NCI-H774 (cell line): ENCODE measurements at regions not wholly inside any gene's neighbourhood (a gene's known extent, or its start where the extent isn't known, plus 50 kb on each side); places are given as distances from the start of the nearest gene placed in this dataset.
A peak's percentile ranks its signal among the peaks of the same experiment; 100 is the strongest.
"Not testable (repeated sequence)": the region's sequence is repeated elsewhere in the genome, so short reads cannot be mapped to it uniquely, and the experiment has no call there.

Source experiments
- DNase-seq: peaks from one replicate; lab custom pipeline; 2025; lab: John Stamatoyannopoulos, UW

DNA sequence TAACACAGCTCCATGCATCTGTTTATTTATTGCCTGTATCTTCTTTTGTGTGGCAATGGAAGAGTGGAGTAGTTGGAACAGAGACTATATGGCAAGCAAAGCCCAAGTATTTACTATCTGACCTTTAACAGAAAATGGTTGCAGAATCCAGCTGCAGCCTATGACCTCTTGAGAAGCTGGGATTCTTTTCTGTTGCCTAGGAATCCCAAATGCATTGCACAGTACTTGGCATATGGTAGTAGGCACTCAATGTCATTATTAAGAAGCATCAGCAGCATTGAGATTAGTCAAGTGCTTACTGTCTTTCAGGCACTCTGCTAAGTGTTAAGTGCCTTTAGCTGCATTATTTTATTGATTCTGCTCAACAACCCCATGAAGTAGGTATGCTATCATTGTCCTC is 331.6 kb downstream of the CCDC85A start:
- no peak for DNase-seq

DNA sequence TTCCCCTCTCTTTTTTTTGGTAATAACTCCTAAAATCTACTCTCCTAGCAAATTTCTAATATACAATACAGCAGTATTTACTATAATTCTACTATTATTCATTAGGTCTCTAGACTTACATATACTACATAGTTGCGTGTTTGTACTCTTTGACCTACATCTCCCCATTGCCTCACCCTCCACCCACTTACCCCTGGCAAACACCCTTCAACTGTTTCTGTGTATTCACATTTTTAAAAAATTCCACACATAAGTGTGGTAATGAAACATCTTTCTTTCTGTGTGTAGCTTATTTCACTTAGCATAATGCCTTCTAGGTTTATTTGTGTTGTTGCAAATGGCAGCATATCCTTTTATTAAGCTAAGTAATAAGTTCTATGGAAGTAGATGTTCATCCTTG is 336.0 kb downstream of the CCDC85A start:
- DNase-seq, result no peak

DNA sequence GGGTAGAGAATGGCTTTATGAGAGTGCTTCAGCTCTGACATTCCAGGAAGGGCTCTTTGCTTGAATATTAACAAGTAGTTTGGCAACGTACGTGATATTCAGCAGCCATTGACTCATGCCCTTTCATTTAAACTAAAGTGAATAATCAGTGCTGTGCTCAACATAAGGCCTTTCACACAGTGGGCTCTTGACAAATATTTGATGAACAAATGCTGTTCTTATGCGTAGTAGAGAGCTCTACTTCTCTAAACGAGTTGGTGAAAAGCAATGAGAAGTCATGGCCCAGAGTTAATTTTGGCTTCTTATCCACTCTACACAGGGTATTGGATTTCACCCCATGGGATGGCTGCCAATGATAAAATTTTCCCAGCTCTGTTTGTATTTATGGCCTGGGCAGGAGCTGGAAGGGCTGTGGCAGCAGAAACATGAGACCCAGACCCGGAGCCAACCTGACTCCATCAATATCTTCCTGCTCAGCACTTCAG is 338.9 kb downstream of the CCDC85A start:
- DNase-seq, result peak; percentile 73

DNA sequence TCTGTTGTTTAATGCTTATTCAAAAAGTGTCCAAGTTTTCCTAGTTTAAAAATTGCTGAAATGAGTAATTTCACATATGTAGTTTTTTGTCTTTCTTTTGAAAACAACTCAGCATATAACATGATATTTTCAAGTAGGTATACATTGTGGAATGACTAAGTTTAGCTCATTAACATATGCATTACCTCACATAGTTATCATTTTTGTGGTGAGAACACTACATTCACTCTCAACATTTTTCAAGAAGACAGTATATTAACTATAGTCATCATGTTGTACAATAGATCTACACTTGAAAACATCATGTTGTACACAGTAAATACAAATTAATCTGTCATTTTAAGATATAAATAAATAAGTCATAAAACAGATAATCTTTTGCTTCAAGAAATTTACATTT is 340.0 kb downstream of the CCDC85A start:
- no peak for DNase-seq

DNA sequence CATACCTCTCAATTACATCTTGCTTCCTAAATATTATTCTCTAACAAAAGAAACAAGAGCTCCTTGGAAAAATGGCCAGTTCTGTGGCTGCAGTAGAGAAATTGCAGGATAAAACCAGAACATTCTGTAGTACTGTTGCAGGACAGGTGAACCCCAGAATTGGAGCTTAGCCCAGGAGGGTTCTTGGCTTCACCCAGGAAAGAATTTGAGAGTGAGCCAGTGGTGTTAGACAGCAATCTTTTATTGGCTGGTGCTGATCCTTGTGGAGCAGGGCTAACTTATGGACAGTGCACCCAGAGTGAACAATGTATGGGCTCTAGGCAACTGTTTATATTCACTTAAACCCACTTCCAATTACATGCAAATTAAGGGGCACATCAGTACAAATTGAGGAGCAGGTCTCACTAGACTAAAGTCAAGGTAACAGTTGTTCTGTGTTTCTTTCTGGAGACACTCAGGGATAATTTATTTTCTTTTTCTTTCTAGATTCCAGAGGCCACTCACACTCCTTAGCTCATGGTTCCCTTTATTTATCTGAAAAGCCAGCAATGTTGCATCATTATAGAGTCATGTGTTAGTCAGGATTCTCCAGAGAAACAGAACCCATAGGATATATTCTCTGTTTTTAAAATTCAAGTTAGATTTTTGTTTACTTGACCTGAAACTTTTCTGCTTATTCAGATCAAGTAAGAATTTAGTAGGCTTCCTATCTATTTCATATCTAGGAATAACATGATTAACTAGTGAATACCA is 348.1 kb downstream of the CCDC85A start:
- no peak for DNase-seq

DNA sequence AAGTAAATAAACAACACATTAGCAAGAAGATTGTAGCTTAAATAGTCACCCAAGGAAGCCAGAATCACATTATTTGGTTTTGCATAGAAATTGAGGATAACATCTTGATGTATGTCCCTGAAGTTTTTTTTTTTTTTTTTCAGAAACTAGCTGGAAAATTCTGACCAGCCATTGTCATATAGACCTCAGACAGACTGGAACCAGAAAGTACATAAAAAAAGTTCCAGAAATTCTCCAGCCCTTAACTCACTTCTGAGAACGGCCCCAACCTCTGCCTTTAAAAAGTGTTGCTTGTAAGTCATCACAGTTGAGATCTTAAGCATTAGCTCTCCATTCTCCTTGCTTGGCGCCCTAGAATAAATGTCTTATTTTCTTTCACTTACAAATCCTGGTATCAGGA is 350.5 kb downstream of the CCDC85A start:
- no peak for DNase-seq

DNA sequence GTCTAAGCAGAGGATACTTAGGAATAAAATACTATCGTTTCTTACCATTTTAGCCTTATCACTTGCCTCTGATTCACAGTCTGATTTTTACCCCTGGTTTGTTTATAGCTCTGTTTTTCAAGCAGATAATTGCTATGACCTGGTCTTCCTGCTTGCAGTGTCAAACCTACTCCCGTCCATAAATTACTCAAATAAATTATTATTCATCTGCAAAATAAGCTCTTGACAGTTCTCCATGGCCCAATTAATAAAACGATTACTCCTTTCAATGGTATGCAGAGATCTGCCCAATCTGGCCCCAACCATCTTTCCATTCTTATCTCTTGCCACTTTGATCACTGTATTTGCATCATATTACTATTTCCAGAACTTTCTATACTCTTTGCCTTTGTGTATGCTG is 354.0 kb downstream of the CCDC85A start:
- DNase-seq, result no peak

DNA sequence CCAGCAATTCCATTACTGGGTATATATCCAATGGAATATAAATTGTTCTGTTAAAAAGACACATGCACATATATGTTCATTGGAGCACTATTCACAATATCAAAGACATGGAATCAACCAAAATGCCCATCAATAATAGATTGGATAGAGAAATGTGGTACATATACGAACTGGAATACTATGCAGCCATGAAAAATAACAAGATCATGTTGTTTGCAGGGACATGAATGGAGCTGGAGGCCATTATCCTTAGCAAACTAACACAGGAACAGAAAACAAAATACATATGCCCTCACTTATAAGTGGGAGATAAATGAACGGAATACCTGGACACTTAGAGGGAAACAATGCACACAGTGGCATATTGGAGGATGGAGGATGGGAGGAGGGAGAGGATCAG is 355.8 kb downstream of the CCDC85A start:
- DNase-seq, result no peak

DNA sequence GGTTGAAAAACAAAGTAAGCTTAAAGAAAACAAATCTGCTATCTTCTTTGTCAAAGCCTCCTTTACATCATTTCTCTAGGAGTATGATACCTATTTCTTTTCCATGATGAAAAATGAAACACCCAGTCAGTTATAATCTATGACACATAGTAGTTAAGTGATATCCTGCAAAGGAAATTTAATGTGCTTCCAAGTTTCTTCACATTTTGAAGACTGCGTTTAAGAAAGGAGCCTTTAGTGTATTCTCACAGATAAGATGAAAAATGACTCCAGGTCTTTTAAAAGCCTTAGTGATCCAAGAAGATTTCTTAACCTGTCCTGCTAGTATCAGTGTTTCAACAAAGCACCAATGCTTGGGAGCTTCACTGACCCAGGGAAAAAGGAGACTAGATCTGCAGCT is 356.7 kb downstream of the CCDC85A start:
- no peak for DNase-seq

DNA sequence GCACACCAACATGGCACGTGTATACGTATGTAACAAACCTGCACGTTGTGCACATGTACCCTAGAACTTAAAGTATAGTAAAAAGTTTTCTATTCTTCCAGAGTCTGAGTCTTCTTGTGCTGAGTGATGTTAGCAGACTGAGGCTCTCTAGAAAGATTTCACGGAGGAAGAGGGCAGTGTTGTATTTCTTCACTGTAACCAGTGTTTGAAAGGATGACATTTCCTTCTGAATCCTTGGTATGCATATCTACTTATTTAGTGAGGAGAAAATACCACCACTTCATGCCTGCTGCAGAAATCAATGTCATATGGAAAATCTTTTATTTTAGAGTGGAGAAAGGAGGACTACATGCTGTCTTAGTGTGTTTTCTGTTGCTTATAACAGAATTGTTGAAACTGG is 357.1 kb downstream of the CCDC85A start:
- DNase-seq, result no peak

DNA sequence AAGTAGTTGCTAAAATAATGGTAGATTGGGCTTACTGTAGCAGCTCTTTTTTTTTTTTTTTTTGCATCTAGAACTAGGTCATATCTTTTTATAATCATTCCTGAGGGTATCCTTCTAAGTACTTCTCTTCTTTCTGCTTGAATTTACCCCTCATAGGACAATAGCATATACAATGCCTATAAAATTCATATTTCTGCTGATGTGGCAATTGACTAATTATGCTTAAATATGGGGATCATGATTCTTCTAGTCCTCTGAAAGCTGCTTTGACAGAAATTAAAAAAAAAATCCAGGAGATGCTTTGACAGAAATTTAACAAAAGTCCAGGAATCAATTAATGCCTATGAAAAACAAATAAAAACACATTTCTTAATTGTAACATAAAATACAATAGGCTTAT is 358.4 kb downstream of the CCDC85A start:
- DNase-seq, result no peak

DNA sequence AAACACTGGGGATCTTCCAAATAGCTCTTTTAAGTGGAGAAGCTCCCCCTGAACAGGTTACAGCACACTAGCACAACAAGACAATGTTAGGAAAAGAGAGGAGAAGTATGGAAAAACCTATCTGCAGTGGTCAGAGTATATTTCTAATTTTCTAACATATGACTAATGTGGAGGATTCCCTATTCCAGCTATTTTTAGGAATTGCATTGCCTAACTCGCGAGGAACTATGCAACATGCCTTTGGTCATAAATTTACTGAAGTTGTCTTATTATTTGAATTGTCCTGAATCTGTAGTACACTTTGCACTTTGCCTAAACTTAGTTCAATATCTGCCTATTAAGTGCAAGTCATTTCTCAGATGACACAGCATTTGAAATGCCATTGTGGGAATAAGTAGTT is 381.4 kb downstream of the CCDC85A start:
- DNase-seq, result no peak

DNA sequence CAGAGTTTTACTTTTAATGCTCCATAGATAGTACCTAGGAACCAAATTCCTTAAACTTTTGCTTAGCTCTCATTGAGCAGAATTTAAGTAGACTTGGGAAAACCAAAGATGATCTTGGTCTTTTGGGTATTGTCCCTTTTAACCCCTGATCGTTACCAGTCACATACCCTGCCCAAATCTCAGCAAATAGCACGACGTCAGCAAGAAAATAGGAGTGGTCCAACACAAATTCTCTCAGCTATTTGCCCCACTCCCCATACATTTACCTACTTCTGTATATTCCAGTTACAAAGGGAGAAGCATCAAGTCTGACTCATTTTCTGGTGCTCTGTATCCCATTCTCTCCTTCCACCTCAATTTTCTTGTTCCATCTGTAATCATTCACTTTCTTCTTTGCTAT is 387.3 kb downstream of the CCDC85A start:
- DNase-seq, result no peak

DNA sequence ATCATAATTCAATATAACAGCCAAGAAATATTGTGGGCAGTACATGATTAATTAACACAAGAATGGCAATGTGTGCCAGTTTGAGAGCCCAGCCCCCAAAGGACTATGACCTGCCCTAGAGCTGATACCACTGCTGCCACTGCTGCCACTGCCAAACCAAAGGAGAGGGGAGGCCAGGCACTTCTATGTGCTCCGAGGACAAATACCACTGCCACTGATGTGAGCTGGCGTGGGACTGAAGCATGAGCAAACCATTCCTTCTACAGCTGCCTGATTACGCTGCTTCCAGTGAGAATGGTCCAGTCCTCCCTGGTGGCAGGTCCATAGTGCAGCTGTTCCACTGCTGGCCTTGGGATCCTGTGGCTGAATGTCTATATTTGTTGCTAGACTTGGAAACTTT is 392.2 kb downstream of the CCDC85A start:
- DNase-seq, result no peak

DNA sequence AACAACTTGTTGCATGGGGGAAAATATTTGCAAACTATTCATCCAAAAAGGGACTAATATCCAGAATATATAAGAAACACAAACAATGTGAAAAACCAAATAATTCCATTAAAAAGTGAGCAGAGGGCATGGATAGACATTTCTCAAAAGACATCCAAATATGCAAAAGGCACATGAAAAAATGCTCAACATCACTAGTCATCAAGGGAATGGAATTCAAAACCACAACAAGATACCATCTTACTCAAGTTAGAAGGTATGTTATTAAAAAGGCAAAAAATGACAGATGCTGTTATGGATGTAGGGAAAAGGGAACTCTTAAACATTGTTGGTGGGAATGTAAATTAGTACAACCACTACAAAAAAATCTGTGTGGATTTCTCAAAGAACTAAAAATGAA is 396.5 kb downstream of the CCDC85A start:
- no peak for DNase-seq

DNA sequence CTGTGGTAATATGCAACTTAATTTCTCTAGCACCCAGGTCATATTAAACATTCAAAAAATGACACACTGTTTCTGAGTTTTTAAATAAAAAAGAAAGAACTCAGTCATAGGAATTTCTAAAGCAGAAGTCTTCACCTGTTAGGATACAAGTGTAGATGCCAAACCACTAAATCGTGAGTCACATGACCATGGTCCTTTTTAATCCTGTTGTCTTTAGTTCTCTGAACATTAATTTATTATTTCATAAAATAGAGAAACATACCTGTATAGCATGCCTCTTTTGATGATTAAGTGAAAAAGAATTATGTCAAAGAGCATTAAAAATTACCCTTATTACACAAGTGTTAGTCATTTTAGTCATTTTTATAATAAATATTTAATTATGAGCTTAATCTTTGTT is 398.8 kb downstream of the CCDC85A start:
- no peak for DNase-seq

DNA sequence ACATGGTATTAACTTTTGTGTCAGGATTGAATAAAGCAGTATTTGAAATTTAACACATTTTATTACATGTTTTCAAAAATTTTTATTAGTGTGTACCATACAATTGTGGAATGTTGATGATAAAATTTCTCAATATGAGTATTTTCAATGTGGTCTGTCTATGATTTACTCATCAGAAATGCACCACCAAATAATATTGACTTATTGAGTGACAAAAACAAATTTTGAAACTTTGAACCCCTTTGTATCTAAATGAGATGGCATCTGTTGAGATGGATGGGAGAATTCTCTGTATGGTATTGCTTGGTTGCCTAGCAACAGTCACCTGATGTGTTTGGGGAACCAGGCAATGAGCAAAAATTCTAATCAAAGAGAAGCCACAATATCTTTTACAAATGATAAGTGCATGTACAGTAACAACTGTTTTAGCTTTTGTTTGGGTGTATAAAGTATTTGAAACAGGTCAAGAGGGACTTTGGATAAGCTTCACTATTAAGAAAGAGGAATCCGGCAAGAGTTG is 400.1 kb downstream of the CCDC85A start:
- no peak for DNase-seq

DNA sequence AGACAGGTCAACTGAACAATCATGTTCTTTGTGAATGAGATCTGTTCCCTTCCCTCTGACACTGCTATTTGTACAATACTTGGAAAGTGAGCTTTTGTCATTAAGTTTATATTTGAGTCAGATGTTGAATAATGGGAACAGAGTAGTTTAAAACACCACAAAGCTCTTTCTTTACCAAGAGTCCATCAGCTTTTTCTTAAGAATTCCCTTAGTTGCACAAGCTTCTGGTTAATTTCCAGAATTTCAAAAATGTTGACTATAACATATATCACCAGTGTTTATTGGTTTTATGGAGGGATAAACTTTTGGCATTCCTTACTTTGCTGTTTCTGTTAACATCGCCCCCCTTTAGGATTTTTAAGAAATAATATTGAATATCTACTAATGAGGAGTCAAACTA is 403.7 kb downstream of the CCDC85A start:
- no peak for DNase-seq

DNA sequence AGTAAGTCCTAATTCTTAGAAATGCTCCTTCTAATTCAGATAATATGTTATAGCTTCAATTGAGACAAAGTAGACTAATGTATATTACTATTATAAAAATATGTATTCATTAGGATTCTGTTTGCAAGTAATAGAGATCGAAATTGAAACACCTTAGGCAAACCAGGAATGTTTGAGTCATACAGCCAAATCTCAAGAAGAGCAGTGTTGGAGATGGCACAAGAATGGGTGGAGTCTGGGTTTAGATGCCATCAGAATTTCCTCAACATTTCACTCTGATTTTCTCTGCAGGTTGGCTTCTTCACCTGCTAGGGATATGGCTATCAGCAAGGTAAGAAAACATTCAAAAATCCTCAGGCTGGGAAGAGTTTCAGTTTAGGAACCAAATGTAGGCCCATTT is 405.4 kb downstream of the CCDC85A start:
- DNase-seq, result no peak

DNA sequence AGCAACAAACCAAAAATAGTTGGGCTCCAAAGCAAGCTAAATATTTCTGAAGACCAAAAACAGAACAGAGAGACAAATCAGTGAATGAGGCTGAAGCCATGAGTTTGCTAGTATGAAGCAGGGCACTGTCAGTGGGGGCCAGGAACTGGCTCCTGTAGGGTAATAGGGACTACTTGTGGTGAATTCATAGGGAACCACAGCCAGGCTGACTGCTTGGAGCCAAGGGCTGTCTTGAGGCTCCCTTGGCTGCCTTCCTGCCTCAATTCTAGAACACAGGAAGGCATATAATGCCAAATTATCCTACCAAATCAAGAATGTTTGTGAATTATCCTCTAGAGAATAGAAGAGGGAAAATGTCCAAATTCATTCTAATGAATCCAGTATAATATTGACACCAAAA is 406.0 kb downstream of the CCDC85A start:
- DNase-seq, result no peak

DNA sequence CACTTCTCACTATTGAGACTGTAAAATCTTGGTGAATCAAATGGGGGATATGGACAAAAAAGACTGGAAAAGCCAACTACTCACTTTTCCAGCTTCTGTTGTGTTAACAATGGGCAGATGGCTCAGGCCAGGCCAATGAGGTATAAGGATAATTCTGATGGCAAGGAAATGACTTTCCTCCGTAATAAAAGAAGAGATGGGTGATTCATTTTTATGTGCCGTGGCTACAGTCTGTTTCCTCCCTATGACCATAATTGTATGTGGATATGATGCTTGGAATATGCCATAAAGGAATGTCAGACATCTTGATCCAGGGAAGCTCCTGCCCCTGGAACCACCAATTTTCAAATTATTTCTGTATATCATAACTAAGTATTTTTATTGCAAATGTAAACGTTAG is 406.8 kb downstream of the CCDC85A start:
- DNase-seq, result no peak

DNA sequence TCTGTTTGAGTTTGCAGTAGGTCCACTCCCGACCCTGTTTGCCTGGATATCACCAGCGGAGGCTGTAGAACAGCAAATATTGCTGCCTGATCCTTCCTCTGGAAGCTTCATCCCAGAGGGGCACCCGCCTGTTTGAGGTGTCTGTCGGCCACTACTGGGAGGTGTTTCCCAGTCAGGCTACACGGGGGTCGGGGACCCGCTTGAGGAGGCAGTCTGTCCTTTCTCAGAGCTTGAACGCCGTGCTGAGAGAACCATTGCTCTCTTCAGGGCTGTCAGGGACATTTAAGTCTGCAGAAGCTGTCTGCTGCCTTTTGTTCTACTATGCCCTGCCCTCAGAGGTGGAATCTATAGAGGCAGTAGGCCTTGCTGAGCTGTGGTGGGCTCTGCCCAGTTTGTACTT is 422.3 kb downstream of the CCDC85A start:
- not testable (repeated sequence) for DNase-seq

DNA sequence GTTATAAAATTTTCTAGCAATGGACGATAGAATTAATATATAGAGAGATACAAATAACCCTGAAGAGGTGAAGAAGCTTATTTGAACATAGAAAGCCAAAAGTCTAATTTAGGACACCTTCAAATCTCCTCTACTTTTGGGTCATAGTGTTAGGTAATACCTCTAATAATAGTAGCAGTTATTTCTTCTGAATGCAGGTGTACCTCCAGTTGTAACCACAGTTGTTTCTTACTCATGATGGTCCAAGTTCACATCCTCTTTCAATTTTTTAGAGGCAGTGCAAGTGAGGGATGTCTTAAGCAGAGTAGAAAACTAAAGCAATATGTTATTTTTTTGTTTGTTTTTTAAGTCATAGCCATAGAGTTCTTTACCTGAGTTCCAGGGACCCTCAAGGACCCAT is 429.5 kb downstream of the CCDC85A start:
- no peak for DNase-seq

DNA sequence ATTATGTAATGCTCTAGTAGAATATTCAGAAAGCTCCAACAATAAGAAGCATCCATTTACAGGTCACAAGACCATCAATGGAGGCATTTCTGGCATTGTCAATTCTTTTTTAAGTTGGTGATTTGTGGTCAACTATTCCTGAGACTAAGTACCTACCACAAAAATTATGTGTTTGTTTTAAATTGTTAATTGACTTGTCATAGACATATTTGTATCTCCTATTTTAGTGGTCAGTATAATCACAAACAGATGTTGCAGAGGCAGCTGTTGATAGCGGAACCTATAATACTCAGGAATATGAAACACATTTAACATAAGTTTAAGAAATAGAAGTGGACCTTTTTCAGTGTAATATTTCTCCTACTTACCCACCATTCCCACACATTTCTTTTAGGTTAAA is 430.1 kb downstream of the CCDC85A start:
- DNase-seq, result no peak
